Naive B cell (primary cell): ENCODE measurements at regions not wholly inside any gene's neighbourhood (a gene's known extent, or its start where the extent isn't known, plus 50 kb on each side); places are given as distances from the start of the nearest gene placed in this dataset.
A peak's percentile ranks its signal among the peaks of the same experiment; 100 is the strongest.
"Not testable (repeated sequence)": the region's sequence is repeated elsewhere in the genome, so short reads cannot be mapped to it uniquely, and the experiment has no call there.

Source experiments
- ATAC-seq, 2 donors: fragments of 150-1000 bp; cut with Tn5 transposase; 2 replicates each; pipeline ENCODE4 v1.10.0; 2021; ENCODE audit warnings: low read depth in 2 of 2, mild to moderate bottlenecking in 2 of 2, moderate library complexity in 2 of 2
- DNase-seq: peaks from one replicate; pipeline ENCODE4 v3.0.0; 2022
- H3K27ac Mint-ChIP-seq, 6 donors: one replicate each; pipeline ENCODE4 v1.8.0; 2020 to 2022; ENCODE audit warnings: mild to moderate bottlenecking in 6 of 6, mixed read lengths in 6 of 6, moderate library complexity in 5 of 6, inconsistent platforms in 2 of 6
- H3K27me3 Mint-ChIP-seq, 3 donors: one replicate each; pipeline ENCODE4 v1.8.0; 2021 to 2022; ENCODE audit warnings: mixed read lengths in 3 of 3, mild to moderate bottlenecking in 1 of 3
- H3K36me3 Mint-ChIP-seq, 2 donors: one replicate each; pipeline ENCODE4 v1.8.0; 2020 to 2022; ENCODE audit warnings: mixed read lengths in 2 of 2, inconsistent platforms in 1 of 2, mild to moderate bottlenecking in 1 of 2
- H3K4me1 Mint-ChIP-seq, 3 donors: one replicate each; pipeline ENCODE4 v1.8.0; 2020 to 2022; ENCODE audit warnings: mixed read lengths in 3 of 3, inconsistent platforms in 1 of 3, mild to moderate bottlenecking in 1 of 3, moderate library complexity in 1 of 3
- H3K4me3 Mint-ChIP-seq, 8 donors: one replicate each; pipeline ENCODE4 v1.8.0; 2020 to 2022; ENCODE audit warnings: mild to moderate bottlenecking in 8 of 8, mixed read lengths in 8 of 8, moderate library complexity in 8 of 8, inconsistent platforms in 2 of 8
- H3K9me3 Mint-ChIP-seq, 7 donors: one replicate each; pipeline ENCODE4 v1.8.0; 2020 to 2022; ENCODE audit warnings: mixed read lengths in 7 of 7, mild to moderate bottlenecking in 5 of 7, inconsistent platforms in 2 of 7, moderate library complexity in 1 of 7

DNA sequence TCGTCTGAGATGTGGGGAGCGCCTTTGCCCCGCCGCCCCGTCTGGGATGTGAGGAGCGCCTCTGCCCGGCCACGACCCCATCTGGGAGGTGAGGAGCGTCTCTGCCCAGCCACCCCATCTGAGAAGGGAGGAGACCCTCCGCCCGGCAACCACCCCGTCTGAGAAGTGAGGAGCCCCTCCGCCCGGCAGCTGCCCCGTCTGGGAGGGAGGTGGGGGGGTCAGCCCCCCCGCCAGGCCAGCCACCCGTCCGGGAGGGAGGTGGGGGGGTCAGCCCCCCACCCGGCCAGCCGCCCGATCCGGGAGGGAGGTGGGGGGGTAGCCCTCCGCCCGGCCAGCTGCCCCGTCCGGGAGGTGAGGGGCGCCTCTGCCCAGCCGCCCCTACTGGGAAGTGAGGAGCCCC lies 174.8 kb upstream of the CSNK1A1L start:
- peaks cover 0 to 15% (median 8%) of the 10 kb centered on the region in 7 donors for H3K9me3 Mint-ChIP-seq
- not testable (repeated sequence) for H3K4me3 Mint-ChIP-seq, H3K27me3 Mint-ChIP-seq, DNase-seq, H3K36me3 Mint-ChIP-seq, H3K4me1 Mint-ChIP-seq, ATAC-seq
- peak overlapping the region in 1 of 6 donors; percentile 12 for H3K27ac Mint-ChIP-seq

DNA sequence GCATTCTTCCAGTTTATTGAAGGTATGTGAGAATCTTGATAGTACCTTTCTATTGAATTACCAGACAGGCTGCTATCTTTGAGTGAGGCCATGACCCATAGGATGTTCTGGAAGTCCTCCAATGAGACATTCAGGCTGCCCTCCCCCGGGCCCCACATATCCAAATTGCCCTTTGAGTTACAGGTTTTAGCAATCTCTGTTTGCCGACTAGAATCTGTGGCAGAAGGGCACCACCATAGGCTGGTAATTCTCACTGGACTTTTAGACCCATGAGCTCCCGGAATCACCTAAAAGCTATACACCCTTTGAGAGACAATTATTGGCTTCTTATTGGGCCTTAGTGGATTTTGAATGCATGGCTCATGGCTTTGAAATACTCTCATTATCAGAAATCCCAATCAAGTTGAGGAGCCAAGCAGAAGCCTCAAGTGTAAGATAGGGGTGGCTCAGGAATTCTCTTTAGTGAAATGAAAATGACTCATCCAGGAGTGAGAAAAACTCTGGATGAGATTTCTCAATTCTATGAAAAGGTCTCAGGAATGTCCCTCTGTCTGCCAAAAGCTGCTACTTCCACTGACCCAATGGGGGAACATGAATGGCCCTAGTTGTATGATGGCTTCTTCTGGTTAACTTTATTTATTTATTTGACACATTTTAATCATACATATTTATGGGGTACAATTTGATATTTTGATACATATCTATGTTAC lies 172.1 kb upstream of the CSNK1A1L start:
- Mint-ChIP-seq H3K27ac (no peak overlapping the region), H3K27me3 (no peaks in the 10 kb centered on the region), H3K36me3 (no peaks in the 10 kb centered on the region), H3K4me3 (no peak overlapping the region), H3K9me3 (peaks cover 0 to 15% (median 8%) of the 10 kb centered on the region in 7 donors), H3K4me1 (no peaks in the 10 kb centered on the region)
- DNase-seq: no peak
- no peak for ATAC-seq

DNA sequence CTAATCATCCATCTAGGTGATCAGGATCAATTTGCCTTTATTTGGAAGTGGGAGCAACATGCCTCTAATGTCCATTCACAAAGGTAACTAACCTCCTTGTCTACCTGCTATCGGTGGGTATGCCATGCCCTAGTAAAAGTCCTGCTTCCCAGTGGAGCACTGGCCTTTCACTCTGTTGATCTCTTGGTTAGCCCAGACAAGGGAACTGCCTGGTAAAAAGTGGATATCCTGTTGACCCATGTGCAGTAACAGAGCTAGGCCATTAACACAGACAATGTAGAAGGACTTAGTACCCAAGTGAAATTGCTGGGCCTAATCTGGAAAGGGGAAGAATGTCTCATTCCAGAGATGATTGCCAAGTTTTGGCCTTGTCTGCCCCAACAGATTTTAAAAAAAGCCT lies 171.5 kb upstream of the CSNK1A1L start:
- Mint-ChIP-seq H3K36me3 (no peaks in the 10 kb centered on the region), H3K4me3 (no peak overlapping the region), H3K27ac (no peak overlapping the region), H3K4me1 (no peaks in the 10 kb centered on the region), H3K27me3 (no peaks in the 10 kb centered on the region), H3K9me3 (peaks cover under 1 to 15% (median 9%) of the 10 kb centered on the region in 7 donors)
- ATAC-seq: no peak
- DNase-seq: no peak

DNA sequence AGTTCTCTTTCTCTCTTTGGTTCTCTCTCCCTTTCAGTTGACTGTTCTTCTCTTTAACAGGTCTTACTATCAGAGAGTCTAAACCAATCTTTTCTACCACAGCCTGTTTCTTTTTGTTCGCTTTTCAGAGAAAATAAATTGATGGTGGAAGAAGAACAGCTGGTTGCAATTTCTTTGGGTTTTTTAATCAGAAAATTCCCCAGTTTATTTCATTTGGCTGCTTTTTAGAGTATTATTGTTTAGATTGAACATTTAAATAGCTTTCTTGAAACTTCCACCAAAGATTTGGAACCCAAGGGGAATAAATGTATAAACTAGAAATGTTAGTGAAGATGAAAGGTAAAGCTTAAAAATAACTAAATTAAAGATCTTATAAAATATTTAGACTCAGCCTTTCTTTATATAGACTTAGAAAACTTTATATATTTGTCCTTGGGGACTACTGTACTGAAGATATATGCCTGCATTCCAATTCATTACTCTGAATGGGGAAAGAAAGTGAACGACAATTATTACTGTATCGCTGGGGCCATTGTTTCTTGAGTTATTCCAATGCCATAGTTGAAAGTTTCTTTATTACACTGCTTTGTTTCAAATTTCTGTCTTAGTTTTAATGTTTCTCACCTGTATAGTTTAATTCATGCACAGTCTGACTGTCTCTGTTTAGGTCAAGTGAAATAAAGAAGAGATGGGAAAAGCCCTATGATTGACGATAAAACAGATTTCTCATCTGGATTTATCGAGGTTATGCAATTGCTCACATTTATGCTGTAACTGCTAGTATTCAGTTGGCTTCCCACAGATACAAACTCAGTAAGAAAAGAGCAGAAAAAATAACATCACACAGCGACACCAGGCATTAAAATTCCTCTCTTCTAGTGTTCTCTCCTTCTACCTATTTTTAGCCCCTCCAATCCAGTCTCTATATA lies 169.4 kb upstream of the CSNK1A1L start:
- no peak for DNase-seq

DNA sequence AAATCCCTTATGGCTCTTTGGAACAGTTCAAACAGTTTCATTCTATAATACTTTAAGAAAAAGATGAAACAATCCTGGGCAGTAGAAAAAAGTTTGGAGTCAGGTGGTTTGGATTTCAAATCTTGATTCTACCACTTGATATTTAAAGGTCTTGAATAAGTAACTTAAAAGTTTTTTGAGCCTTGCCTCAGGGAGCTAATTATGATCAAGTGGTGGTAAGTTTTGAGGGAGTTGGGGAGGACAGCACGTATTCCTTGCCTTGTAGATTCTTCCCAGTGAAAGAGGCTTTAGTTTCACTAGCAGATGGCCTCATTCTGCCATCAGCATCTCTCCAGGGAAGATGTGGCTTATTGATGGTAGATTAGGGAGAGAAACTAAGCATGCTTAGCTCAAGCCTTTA lies 168.4 kb upstream of the CSNK1A1L start:
- H3K36me3 Mint-ChIP-seq: no peaks in the 10 kb centered on the region
- no peak for ATAC-seq
- H3K9me3 Mint-ChIP-seq: peaks cover 1 to 14% (median 7%) of the 10 kb centered on the region in 7 donors
- H3K4me1 Mint-ChIP-seq: no peaks in the 10 kb centered on the region
- no peak overlapping the region for H3K4me3 Mint-ChIP-seq
- H3K27ac Mint-ChIP-seq: no peak overlapping the region
- DNase-seq: no peak
- H3K27me3 Mint-ChIP-seq: no peaks in the 10 kb centered on the region

More for the DNA sequence above, 169.4 kb upstream of the CSNK1A1L start:
- H3K9me3 Mint-ChIP-seq: peaks cover 3 to 15% (median 8%) of the 10 kb centered on the region in 7 donors
- H3K27ac Mint-ChIP-seq: peak overlapping the region in 1 of 6 donors; percentile 25
- H3K27me3 Mint-ChIP-seq: no peaks in the 10 kb centered on the region
- H3K4me3 Mint-ChIP-seq: no peak overlapping the region
- no peaks in the 10 kb centered on the region for H3K36me3 Mint-ChIP-seq
- no peak for ATAC-seq
- H3K4me1 Mint-ChIP-seq: no peaks in the 10 kb centered on the region

DNA sequence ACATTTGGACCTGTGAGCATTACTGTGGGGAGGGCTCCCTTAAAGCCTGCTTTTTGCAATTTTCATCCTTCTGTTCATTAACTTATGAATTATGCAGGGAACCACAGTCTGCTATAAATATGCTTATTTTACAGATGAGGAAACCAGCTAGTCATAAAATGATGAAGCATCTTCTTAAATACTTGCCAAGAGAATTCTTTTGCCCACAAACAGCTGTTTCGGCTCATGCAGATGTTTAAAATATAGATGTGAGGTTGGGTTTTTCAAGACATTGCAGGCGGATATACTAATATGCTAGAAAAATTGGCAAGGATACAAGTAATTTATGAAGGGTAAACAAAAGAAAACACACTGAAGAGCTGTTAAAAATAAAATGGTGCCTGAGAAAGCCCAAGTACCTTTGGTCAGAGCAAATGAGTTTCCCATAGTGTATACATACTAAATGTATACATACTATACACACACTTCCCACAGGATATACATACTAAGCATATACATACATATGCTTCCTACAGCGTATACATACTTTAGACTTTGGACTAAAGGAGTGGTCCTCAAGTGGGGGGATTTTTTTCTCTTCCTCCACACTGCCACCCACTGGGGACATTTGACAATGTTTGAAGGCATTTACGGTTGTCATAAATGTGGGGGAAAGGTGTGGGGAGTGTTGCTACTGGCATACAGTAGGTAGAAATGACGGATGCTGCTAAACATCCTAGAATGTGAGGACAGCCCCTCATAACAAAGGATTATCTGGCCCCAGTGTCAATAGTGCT lies 164.9 kb upstream of the CSNK1A1L start:
- no peaks in the 10 kb centered on the region for H3K4me1 Mint-ChIP-seq
- H3K4me3 Mint-ChIP-seq: no peak overlapping the region
- H3K27me3 Mint-ChIP-seq: no peaks in the 10 kb centered on the region
- peaks cover 0 to 12% (median 5%) of the 10 kb centered on the region in 7 donors for H3K9me3 Mint-ChIP-seq
- no peak for DNase-seq
- ATAC-seq: no peak
- peak overlapping the region in 1 of 6 donors; percentile 27 for H3K27ac Mint-ChIP-seq
- H3K36me3 Mint-ChIP-seq: no peaks in the 10 kb centered on the region

DNA sequence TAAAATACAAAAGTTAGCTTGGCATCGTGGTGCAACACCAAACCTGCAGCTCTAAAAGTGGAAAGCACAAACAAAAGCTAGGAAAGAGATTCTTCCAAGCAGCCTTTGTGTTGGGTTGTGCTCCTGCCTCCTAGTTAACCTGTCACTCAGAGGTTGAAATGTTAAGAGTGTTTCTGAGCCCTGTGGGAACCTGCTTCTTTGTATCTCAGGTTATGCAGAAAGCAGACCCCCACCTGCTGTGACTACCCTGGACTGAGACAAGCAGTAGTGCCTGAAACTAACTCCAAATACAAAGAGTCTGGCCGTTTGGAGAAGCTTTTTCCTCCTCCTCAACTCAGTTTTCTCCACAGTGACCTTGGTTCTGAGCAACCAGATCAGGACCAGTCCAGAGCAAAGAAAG lies 158.4 kb upstream of the CSNK1A1L start:
- H3K4me3 Mint-ChIP-seq: peak overlapping the region in 1 of 8 donors; percentile 35
- no peaks in the 10 kb centered on the region for H3K27me3 Mint-ChIP-seq
- H3K27ac Mint-ChIP-seq: no peak overlapping the region
- no peak for DNase-seq
- H3K9me3 Mint-ChIP-seq: peaks cover 14 to 37% (median 22%) of the 10 kb centered on the region in 7 donors
- H3K4me1 Mint-ChIP-seq: no peaks in the 10 kb centered on the region
- no peak for ATAC-seq
- H3K36me3 Mint-ChIP-seq: peaks cover 0 to 5% of the 10 kb centered on the region in 2 donors

DNA sequence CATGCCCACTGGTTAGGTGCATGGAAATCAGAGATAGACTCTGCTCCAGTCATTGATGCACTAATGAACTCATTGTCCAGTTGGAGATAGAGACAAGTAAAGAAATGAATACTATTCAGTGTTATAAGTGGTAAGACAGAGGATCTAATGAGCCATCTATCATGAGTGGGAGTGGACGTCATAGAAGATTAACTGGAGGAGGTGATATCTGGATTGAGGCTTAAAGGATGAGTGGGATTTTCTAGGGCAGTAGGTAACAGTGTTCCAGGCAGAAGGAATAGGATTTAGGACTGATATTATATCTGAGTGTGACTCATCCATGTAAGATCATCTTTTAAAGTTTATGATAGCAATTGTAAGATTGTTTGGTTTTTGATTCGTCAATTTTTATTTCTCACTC lies 152.2 kb upstream of the CSNK1A1L start:
- peaks cover 7 to 27% (median 17%) of the 10 kb centered on the region in 7 donors for H3K9me3 Mint-ChIP-seq
- H3K27me3 Mint-ChIP-seq: peaks cover 0 to 3% (median 0%) of the 10 kb centered on the region in 3 donors
- no peaks in the 10 kb centered on the region for H3K4me1 Mint-ChIP-seq
- H3K36me3 Mint-ChIP-seq: peaks cover 0 to 5% of the 10 kb centered on the region in 2 donors
- ATAC-seq (no peak), DNase-seq (no peak)
- H3K27ac Mint-ChIP-seq: peak overlapping the region in 1 of 6 donors; percentile 0
- no peak overlapping the region for H3K4me3 Mint-ChIP-seq

DNA sequence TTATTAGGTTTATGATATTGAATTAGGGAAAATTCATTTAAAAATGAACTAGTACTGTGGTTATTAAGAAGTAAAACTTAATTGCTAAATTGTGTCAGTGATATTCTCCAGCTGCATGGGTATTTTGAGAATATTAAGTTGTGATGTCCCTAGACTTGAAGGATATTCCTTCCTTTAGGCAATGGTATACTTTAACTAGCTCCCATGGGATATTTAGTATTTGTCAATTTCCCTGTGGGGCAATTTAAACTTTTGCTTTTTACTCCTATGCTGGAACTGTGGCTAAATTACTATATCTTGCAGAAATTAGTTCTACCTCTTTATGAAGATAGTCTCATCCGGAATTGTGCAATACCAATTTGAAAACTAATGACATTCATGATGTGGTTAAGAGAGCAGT lies 151.6 kb upstream of the CSNK1A1L start:
- Mint-ChIP-seq H3K36me3 (peaks cover 0 to 5% of the 10 kb centered on the region in 2 donors), H3K27me3 (peaks cover 0 to 3% (median 0%) of the 10 kb centered on the region in 3 donors), H3K4me3 (no peak overlapping the region), H3K9me3 (peaks cover 7 to 26% (median 16%) of the 10 kb centered on the region in 7 donors), H3K4me1 (no peaks in the 10 kb centered on the region), H3K27ac (no peak overlapping the region)
- ATAC-seq (no peak), DNase-seq (no peak)

DNA sequence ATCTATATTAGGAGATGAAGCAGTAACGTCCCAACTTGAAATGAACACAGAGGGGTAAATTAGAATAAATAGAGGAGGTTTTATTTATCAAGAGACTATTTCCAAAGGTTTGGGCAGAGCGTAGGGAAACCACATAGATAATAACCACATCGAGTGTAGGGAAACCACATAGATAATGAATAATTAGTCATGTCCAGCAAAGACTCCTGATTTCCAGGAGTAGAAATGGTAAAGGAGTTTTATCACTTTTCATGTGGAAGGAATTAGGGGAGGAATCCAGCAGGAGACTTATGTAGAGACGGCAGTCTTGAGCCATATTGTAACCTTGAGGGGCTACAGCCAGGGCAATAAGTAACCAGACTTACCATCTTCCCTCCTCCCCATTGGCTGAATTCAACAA lies 136.3 kb upstream of the CSNK1A1L start:
- Mint-ChIP-seq H3K4me3 (no peak overlapping the region), H3K4me1 (no peaks in the 10 kb centered on the region), H3K36me3 (no peaks in the 10 kb centered on the region), H3K27me3 (no peaks in the 10 kb centered on the region), H3K9me3 (peaks cover 2 to 15% (median 5%) of the 10 kb centered on the region in 7 donors), H3K27ac (no peak overlapping the region)
- no peak for ATAC-seq
- DNase-seq: no peak

DNA sequence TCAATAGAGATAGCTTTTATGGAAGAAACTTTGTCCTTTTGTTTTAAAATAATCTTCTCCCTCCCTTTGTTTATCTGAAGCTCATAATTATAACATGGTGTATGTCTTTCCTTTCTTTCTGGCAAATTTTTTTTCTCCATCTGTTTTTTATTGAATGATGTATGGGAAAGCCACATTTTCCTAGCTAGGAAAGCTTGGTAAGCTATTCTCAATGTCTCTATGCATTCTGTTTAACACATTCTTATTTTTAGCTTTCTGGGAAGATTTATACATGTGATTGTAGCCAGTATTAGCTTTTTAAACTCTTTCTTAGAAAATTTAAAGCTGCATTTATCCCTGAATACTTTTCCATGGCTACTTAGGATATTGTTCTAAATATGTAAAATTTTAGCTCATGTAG lies 124.9 kb upstream of the CSNK1A1L start:
- DNase-seq (no peak), ATAC-seq (no peak)
- no peak overlapping the region for H3K4me3 Mint-ChIP-seq
- peaks cover 5 to 43% (median 13%) of the 10 kb centered on the region in 7 donors for H3K9me3 Mint-ChIP-seq
- H3K36me3 Mint-ChIP-seq: no peaks in the 10 kb centered on the region
- no peaks in the 10 kb centered on the region for H3K4me1 Mint-ChIP-seq
- H3K27ac Mint-ChIP-seq: no peak overlapping the region
- no peaks in the 10 kb centered on the region for H3K27me3 Mint-ChIP-seq

DNA sequence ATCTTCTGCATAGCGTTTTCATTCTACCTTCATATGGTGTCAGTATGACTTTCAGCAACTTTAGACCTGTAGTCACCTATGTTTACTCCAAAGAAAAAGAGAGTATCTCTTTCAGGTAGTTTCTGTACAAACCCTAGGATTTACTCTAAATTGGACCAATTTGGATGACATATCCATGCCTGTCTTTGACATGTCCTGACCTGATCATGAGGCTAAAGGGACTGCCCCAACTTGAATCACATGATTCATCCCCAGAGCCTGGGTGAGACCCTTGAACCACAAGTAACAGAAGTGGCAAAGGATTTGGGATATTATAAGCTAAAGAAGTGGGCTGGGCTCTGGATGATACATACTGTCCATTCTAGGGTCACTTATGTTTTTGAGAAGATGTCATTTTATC lies 124.5 kb upstream of the CSNK1A1L start:
- no peaks in the 10 kb centered on the region for H3K36me3 Mint-ChIP-seq
- no peak overlapping the region for H3K4me3 Mint-ChIP-seq
- ATAC-seq: no peak
- no peak for DNase-seq
- H3K4me1 Mint-ChIP-seq: no peaks in the 10 kb centered on the region
- no peaks in the 10 kb centered on the region for H3K27me3 Mint-ChIP-seq
- H3K9me3 Mint-ChIP-seq: peaks cover 5 to 44% (median 13%) of the 10 kb centered on the region in 7 donors
- no peak overlapping the region for H3K27ac Mint-ChIP-seq

DNA sequence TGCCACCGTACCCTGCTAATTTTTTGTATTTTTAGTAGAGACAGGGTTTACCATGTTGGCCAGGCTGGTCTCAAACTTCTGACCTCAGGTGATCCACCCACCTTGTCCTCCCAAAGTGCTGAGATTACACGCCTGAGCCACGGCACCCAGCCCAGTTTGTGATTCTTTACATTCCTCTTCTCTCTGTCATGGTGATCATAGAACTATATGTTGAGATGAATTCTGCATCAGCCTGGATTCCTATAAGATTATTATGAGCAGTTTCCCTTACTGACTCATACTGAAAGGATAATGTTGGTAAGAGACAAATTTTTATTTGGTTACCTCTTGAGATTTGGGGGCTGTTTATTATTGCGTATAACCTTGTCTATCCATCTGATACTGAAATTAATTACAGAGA lies 121.5 kb upstream of the CSNK1A1L start:
- no peak for ATAC-seq
- H3K4me3 Mint-ChIP-seq: no peak overlapping the region
- H3K4me1 Mint-ChIP-seq: no peaks in the 10 kb centered on the region

More for the DNA sequence above, 121.5 kb upstream of the CSNK1A1L start:
- H3K9me3 Mint-ChIP-seq: peaks cover 13 to 43% (median 21%) of the 10 kb centered on the region in 7 donors
- no peaks in the 10 kb centered on the region for H3K27me3 Mint-ChIP-seq
- H3K27ac Mint-ChIP-seq: no peak overlapping the region
- no peak for DNase-seq
- no peaks in the 10 kb centered on the region for H3K36me3 Mint-ChIP-seq
